ENCODE measurements at regions not wholly inside any gene's neighbourhood (a gene's known extent, or its start where the extent isn't known, plus 50 kb on each side); places are given as distances from the start of the nearest gene placed in this dataset.

DNA sequence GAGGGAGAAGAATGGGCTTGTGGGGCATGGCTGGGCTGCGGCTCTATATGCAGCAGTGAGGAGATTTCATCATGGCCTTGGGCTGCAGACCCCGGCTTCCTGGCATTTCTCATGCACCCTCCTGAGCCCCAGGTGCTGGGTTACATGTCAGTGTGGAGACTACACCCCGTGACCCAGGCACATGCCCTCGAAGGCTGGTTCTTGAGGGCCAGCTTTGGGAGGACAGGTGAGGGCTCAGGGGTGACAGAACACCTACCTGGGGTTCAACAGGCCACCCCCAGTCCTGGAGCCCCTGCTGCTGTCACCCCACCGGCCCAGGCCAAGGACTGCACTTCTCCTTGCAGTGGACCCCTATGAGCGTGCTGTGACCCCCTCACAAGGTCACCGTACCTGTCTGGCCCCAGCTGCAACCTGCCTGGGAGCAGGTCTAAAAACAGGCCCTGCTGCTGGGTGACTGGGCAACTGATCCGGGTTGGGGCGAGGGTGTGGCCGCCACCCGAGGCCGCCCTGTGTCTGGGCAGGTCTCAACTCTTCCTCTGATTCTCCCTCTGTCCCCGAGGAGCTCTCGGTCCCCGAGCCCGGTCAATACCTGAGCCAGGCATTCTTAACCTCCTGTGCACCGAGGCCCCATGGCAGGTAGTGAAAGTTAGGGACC is 94.8 kb upstream of the OTOS start:
- TF ChIP-seq, protein P1, sequence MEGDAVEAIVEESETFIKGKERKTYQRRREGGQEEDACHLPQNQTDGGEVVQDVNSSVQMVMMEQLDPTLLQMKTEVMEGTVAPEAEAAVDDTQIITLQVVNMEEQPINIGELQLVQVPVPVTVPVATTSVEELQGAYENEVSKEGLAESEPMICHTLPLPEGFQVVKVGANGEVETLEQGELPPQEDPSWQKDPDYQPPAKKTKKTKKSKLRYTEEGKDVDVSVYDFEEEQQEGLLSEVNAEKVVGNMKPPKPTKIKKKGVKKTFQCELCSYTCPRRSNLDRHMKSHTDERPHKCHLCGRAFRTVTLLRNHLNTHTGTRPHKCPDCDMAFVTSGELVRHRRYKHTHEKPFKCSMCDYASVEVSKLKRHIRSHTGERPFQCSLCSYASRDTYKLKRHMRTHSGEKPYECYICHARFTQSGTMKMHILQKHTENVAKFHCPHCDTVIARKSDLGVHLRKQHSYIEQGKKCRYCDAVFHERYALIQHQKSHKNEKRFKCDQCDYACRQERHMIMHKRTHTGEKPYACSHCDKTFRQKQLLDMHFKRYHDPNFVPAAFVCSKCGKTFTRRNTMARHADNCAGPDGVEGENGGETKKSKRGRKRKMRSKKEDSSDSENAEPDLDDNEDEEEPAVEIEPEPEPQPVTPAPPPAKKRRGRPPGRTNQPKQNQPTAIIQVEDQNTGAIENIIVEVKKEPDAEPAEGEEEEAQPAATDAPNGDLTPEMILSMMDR (IDR thresholded peaks at IDR 0.05; ENCODE audit: poor library complexity), result no peak
- TF ChIP-seq EZH2 (IDR thresholded peaks at IDR 0.05; ENCODE audit: borderline replicate concordance), result no peak
